ENCODE measurements at regions not wholly inside any gene's neighbourhood (a gene's known extent, or its start where the extent isn't known, plus 50 kb on each side); places are given as distances from the start of the nearest gene placed in this dataset.

DNA sequence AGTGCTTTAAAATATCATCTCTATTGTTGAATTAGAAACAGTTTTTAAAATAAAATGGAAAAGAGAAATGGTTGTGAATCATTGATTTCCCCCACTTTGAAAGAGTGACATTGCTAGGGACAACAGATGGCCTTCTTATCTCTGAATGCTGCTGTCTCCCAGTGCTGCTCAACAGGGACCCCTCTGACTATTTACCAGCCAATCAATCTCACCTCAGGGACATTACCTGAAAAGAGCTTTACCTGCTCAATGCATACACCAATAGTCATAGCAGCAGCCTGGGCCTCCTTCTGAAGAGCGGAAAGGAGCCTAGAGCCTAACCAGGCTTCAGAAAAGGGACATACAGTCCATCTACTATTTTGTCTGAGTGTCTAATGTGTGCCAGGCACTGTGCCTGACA is 162.8 kb downstream of the CGGBP1 start:
- no peak overlapping the region for H3K9ac ChIP-seq (ENCODE audit: low read depth, low read length)
- no peak overlapping the region for H3K4me3 ChIP-seq (ENCODE audit: low read depth, low read length)

GRCh38 chr3:87873136-87873535 is 185.7 kb downstream of the CGGBP1 start:
- H3K27me3 ChIP-seq (ENCODE audit: control insufficient read depth, insufficient read depth, low read length): no peaks in the 10 kb centered on the region
- no peak overlapping the region for H3K9ac ChIP-seq (ENCODE audit: low read depth, low read length)
- no peaks in the 10 kb centered on the region for H3K36me3 ChIP-seq (ENCODE audit: control insufficient read depth, insufficient read depth, low read length)
- no peaks in the 10 kb centered on the region; the same call in 1 of the 2 replicates for H3K9me3 ChIP-seq (ENCODE audit: control insufficient read depth, insufficient read depth, low read length)
- no peak overlapping the region for H3K4me3 ChIP-seq (ENCODE audit: low read depth, low read length)
- H3K4me1 ChIP-seq (ENCODE audit: control insufficient read depth, insufficient read depth, low read length): no peaks in the 10 kb centered on the region
- H3K27ac ChIP-seq (ENCODE audit: low read depth, low read length): no peak overlapping the region

More for the DNA sequence above, 162.8 kb downstream of the CGGBP1 start:
- no peaks in the 10 kb centered on the region for H3K36me3 ChIP-seq (ENCODE audit: control insufficient read depth, insufficient read depth, low read length)
- H3K4me1 ChIP-seq (ENCODE audit: control insufficient read depth, insufficient read depth, low read length): no peaks in the 10 kb centered on the region
- no peak overlapping the region for H3K27ac ChIP-seq (ENCODE audit: low read depth, low read length)
- H3K27me3 ChIP-seq (ENCODE audit: control insufficient read depth, insufficient read depth, low read length): no peaks in the 10 kb centered on the region
- H3K9me3 ChIP-seq (ENCODE audit: control insufficient read depth, insufficient read depth, low read length): no peaks in the 10 kb centered on the region

DNA sequence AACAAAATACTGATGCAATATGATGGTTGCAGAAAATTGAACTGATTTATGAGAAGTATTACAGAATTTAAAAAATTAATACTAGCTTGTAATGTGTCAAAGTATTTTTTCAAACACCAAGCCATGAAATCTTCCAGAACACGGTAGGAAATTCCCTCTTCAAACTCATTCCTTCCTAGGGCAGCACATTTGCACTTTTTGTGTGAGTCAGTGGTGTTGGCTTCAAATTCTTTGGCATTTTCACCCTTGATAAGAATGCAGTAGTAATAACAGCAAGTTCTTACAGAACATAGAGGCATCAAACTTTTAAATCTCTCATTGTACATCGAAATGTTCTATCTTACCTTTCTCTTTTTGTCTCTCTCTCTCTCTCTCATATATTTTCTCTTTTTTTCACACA is 191.8 kb downstream of the CGGBP1 start:
- Histone ChIP-seq H3K36me3 (ENCODE audit: control insufficient read depth, insufficient read depth, low read length) (no peaks in the 10 kb centered on the region), H3K9me3 (ENCODE audit: control insufficient read depth, insufficient read depth, low read length) (no peaks in the 10 kb centered on the region), H3K9ac (ENCODE audit: low read depth, low read length) (no peak overlapping the region), H3K4me3 (ENCODE audit: low read depth, low read length) (no peak overlapping the region), H3K4me1 (ENCODE audit: control insufficient read depth, insufficient read depth, low read length) (no peaks in the 10 kb centered on the region), H3K27ac (ENCODE audit: low read depth, low read length) (no peak overlapping the region), H3K27me3 (ENCODE audit: control insufficient read depth, insufficient read depth, low read length) (no peaks in the 10 kb centered on the region)

- Histone ChIP-seq H3K9me3 (ENCODE audit: control insufficient read depth, insufficient read depth, low read length) (no peaks in the 10 kb centered on the region), H3K4me1 (ENCODE audit: control insufficient read depth, insufficient read depth, low read length) (no peaks in the 10 kb centered on the region), H3K36me3 (ENCODE audit: control insufficient read depth, insufficient read depth, low read length) (no peaks in the 10 kb centered on the region), H3K27ac (ENCODE audit: low read depth, low read length) (no peak overlapping the region), H3K4me3 (ENCODE audit: low read depth, low read length) (no peak overlapping the region), H3K9ac (ENCODE audit: low read depth, low read length) (no peak overlapping the region), H3K27me3 (ENCODE audit: control insufficient read depth, insufficient read depth, low read length) (no peaks in the 10 kb centered on the region)
These were observed 202.7 kb downstream of the CGGBP1 start for GRCh38 chr3:87856126-87856525.

DNA sequence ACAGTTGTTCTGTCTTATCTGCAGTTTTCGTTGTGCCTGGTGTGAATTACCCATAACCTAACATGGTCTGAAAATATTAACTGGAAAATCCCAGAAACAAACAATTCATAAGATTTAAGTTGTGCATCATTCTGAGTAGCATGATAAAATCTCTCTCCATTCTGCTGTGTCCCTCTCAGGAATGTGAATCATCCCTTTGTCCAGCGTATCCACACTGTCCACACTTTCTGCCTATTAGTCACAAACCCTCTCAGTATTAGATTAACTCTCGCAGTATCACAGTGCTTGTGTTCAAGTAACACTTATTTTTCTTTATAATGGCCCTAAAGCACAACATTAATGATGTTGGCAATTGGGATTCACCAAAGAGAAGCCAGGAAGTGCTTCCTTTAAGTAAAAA is 203.2 kb downstream of the CGGBP1 start:
- H3K27ac ChIP-seq (ENCODE audit: low read depth, low read length): no peak overlapping the region
- no peaks in the 10 kb centered on the region for H3K4me1 ChIP-seq (ENCODE audit: control insufficient read depth, insufficient read depth, low read length)
- H3K27me3 ChIP-seq (ENCODE audit: control insufficient read depth, insufficient read depth, low read length): no peaks in the 10 kb centered on the region
- no peaks in the 10 kb centered on the region for H3K36me3 ChIP-seq (ENCODE audit: control insufficient read depth, insufficient read depth, low read length)
- H3K9ac ChIP-seq (ENCODE audit: low read depth, low read length): no peak overlapping the region
- H3K4me3 ChIP-seq (ENCODE audit: low read depth, low read length): no peak overlapping the region
- no peaks in the 10 kb centered on the region for H3K9me3 ChIP-seq (ENCODE audit: control insufficient read depth, insufficient read depth, low read length)

DNA sequence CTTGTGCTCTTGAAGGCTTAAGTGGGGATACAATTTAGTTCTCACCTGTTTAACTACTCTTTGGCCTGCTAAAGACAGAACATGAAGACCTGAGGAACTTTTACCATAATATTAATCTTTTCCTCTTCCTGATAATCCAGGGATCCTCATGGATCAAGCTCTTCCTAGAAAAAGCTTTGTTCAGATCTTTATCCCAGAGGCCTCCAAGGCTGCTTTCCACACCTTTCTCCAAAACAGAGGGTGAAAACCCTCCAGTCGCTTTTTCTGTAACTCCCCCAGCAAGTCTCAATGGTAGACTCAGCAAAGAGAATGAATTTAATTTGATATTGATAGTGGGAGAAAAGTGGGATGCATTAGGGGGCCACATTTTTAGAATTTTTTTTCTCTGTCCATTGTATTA is 203.6 kb downstream of the CGGBP1 start:
- no peak overlapping the region for H3K9ac ChIP-seq (ENCODE audit: low read depth, low read length)
- H3K36me3 ChIP-seq (ENCODE audit: control insufficient read depth, insufficient read depth, low read length): no peaks in the 10 kb centered on the region
- no peak overlapping the region for H3K27ac ChIP-seq (ENCODE audit: low read depth, low read length)
- no peaks in the 10 kb centered on the region for H3K27me3 ChIP-seq (ENCODE audit: control insufficient read depth, insufficient read depth, low read length)
- H3K9me3 ChIP-seq (ENCODE audit: control insufficient read depth, insufficient read depth, low read length): no peaks in the 10 kb centered on the region
- no peaks in the 10 kb centered on the region for H3K4me1 ChIP-seq (ENCODE audit: control insufficient read depth, insufficient read depth, low read length)
- H3K4me3 ChIP-seq (ENCODE audit: low read depth, low read length): no peak overlapping the region

DNA sequence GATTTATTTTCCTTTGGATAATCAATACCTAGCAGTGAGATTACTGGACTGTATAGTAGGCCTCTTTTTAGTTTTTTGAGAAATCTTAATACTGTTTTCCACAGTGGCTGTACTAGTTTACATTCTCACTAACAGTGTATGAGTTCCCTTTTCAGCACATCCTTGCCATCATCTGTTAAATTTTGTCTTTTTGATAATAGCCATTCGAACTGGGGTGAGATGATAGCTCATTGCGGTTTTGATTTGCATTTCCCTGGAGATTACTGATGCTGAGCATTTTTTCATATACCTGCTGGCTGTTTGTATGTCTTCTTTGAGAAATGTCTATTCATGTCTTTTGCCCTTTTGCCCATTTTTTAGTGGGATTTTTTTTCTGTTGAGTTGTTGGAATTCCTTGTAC is 210.8 kb downstream of the CGGBP1 start:
- Histone ChIP-seq H3K9me3 (ENCODE audit: control insufficient read depth, insufficient read depth, low read length) (no peaks in the 10 kb centered on the region), H3K9ac (ENCODE audit: low read depth, low read length) (no peak overlapping the region), H3K36me3 (ENCODE audit: control insufficient read depth, insufficient read depth, low read length) (no peaks in the 10 kb centered on the region), H3K4me3 (ENCODE audit: low read depth, low read length) (no peak overlapping the region), H3K4me1 (ENCODE audit: control insufficient read depth, insufficient read depth, low read length) (no peaks in the 10 kb centered on the region), H3K27me3 (ENCODE audit: control insufficient read depth, insufficient read depth, low read length) (no peaks in the 10 kb centered on the region), H3K27ac (ENCODE audit: low read depth, low read length) (no peak overlapping the region)

DNA sequence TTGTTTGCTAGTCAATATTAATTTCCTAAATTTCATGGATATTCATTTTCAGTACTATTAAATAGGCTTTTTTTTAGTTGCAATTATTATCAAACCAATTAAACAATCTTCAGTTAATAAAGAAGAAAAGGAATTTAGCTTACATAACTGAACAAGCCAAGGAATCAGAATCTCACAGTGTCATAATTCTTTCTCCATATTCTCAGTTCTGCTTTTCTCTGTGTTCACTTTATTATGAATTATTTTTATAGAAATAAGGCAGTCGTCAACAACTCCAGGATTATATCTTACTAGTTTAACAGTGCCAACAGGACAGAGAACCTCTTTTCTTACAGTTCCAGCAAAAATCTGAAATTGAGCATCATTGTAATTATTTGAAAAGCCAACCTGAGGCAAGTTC is 221.7 kb downstream of the CGGBP1 start:
- no peak overlapping the region for H3K9ac ChIP-seq (ENCODE audit: low read depth, low read length)
- H3K36me3 ChIP-seq (ENCODE audit: control insufficient read depth, insufficient read depth, low read length): no peaks in the 10 kb centered on the region
- H3K9me3 ChIP-seq (ENCODE audit: control insufficient read depth, insufficient read depth, low read length): no peaks in the 10 kb centered on the region
- H3K4me3 ChIP-seq (ENCODE audit: low read depth, low read length): no peak overlapping the region
- no peak overlapping the region for H3K27ac ChIP-seq (ENCODE audit: low read depth, low read length)
- no peaks in the 10 kb centered on the region for H3K4me1 ChIP-seq (ENCODE audit: control insufficient read depth, insufficient read depth, low read length)
- no peaks in the 10 kb centered on the region for H3K27me3 ChIP-seq (ENCODE audit: control insufficient read depth, insufficient read depth, low read length)

DNA sequence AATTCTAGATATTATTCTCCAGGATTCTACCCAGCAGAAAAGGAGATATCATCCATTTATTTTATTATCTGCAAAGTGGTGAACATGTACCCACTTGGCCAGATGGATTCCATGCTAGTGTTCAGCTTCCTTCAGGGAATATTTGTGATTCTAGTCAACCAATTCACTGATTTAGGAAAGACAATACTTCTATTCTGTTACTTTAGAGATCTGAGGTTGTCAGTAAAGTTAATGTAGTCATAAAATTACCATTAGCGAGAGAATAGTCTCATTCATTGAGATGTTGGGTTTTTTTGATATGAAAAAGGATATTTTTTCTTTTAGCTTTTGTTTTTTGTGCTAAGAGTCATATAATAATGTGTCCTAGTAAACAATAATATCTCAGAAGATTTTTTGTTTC is 222.8 kb downstream of the CGGBP1 start:
- no peaks in the 10 kb centered on the region for H3K9me3 ChIP-seq (ENCODE audit: control insufficient read depth, insufficient read depth, low read length)
- no peak overlapping the region for H3K4me3 ChIP-seq (ENCODE audit: low read depth, low read length)
- H3K27me3 ChIP-seq (ENCODE audit: control insufficient read depth, insufficient read depth, low read length): no peaks in the 10 kb centered on the region
- no peak overlapping the region for H3K9ac ChIP-seq (ENCODE audit: low read depth, low read length)
- H3K36me3 ChIP-seq (ENCODE audit: control insufficient read depth, insufficient read depth, low read length): no peaks in the 10 kb centered on the region
- H3K27ac ChIP-seq (ENCODE audit: low read depth, low read length): no peak overlapping the region
- H3K4me1 ChIP-seq (ENCODE audit: control insufficient read depth, insufficient read depth, low read length): no peaks in the 10 kb centered on the region

- H3K27me3 ChIP-seq (ENCODE audit: control insufficient read depth, insufficient read depth, low read length): no peaks in the 10 kb centered on the region
- H3K27ac ChIP-seq (ENCODE audit: low read depth, low read length): no peak overlapping the region
- H3K4me3 ChIP-seq (ENCODE audit: low read depth, low read length): no peak overlapping the region
- no peak overlapping the region for H3K9ac ChIP-seq (ENCODE audit: low read depth, low read length)
- no peaks in the 10 kb centered on the region for H3K36me3 ChIP-seq (ENCODE audit: control insufficient read depth, insufficient read depth, low read length)
- H3K4me1 ChIP-seq (ENCODE audit: control insufficient read depth, insufficient read depth, low read length): no peaks in the 10 kb centered on the region
- no peaks in the 10 kb centered on the region for H3K9me3 ChIP-seq (ENCODE audit: control insufficient read depth, insufficient read depth, low read length)
These were observed 223.6 kb downstream of the CGGBP1 start for GRCh38 chr3:87835236-87835635.

DNA sequence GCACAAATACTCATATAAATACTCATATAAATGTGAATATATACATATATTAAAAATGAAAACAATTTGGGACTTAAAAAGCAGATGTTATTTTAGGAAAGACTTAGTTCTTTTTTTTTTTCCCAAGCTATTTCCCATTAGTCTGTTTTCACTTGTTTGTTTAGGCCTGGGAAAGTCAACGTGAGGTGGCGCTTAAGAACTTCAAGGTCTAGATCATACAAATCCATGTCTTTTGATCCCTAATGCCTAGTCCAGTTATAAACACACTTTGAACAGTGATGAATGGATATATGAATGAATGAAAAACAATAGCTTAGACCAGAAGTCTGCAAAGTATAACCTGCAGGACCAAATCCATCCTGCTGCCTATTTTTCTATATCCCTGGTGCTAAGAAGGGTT is 224.5 kb downstream of the CGGBP1 start:
- Histone ChIP-seq H3K27ac (ENCODE audit: low read depth, low read length) (no peak overlapping the region), H3K9me3 (ENCODE audit: control insufficient read depth, insufficient read depth, low read length) (no peaks in the 10 kb centered on the region), H3K4me1 (ENCODE audit: control insufficient read depth, insufficient read depth, low read length) (no peaks in the 10 kb centered on the region), H3K36me3 (ENCODE audit: control insufficient read depth, insufficient read depth, low read length) (no peaks in the 10 kb centered on the region), H3K4me3 (ENCODE audit: low read depth, low read length) (no peak overlapping the region), H3K27me3 (ENCODE audit: control insufficient read depth, insufficient read depth, low read length) (no peaks in the 10 kb centered on the region), H3K9ac (ENCODE audit: low read depth, low read length) (no peak overlapping the region)

DNA sequence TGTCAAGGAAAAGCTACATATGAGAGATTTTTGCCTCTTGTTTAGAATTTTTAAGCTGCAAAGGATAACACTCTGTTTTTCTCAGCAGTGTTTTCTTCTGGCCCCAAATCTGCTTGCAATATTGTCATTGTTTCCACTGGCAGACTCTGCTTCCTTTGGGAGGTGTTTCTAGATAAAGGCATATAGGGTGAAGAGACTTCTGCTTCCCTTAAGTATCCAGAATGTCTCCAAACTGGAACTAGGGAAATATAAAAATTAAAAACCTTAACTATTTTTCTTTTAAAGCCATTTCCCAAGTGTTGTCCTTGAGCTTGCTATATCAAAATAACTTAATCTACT is 225.8 kb downstream of the CGGBP1 start:
- no peaks in the 10 kb centered on the region for H3K36me3 ChIP-seq (ENCODE audit: control insufficient read depth, insufficient read depth, low read length)
- H3K4me3 ChIP-seq (ENCODE audit: low read depth, low read length): no peak overlapping the region
- H3K4me1 ChIP-seq (ENCODE audit: control insufficient read depth, insufficient read depth, low read length): no peaks in the 10 kb centered on the region
- H3K27me3 ChIP-seq (ENCODE audit: control insufficient read depth, insufficient read depth, low read length): no peaks in the 10 kb centered on the region
- H3K27ac ChIP-seq (ENCODE audit: low read depth, low read length): no peak overlapping the region
- no peaks in the 10 kb centered on the region for H3K9me3 ChIP-seq (ENCODE audit: control insufficient read depth, insufficient read depth, low read length)
- no peak overlapping the region for H3K9ac ChIP-seq (ENCODE audit: low read depth, low read length)
